HCEC 1CT (cell line): ENCODE measurements at regions not wholly inside any gene's neighbourhood (a gene's known extent, or its start where the extent isn't known, plus 50 kb on each side); places are given as distances from the start of the nearest gene placed in this dataset.

Experiments
- DNase-seq: peaks from one replicate; pipeline ENCODE4 v3.0.0-alpha.2; 2017

- no peak for DNase-seq
These were observed 412.7 kb downstream of the EFNA5 start for GRCh38 chr5:107257885-107258520.

- no peak for DNase-seq
These were observed 415.9 kb downstream of the EFNA5 start for GRCh38 chr5:107254902-107255234.

GRCh38 chr5:107254214-107254901 lies 416.4 kb downstream of the EFNA5 start:
- DNase-seq: no peak

GRCh38 chr5:107253246-107253645 lies 417.5 kb downstream of the EFNA5 start:
- no peak for DNase-seq

GRCh38 chr5:107251151-107251550 lies 419.6 kb downstream of the EFNA5 start:
- no peak for DNase-seq

- DNase-seq: peak; percentile 39
These were observed 422.6 kb downstream of the EFNA5 start for GRCh38 chr5:107248066-107248695.

- no peak for DNase-seq
These were observed 423.3 kb downstream of the EFNA5 start for GRCh38 chr5:107247427-107247826.

GRCh38 chr5:107243220-107243579 lies 427.5 kb downstream of the EFNA5 start:
- DNase-seq: no peak

- no peak for DNase-seq
These were observed 428.1 kb downstream of the EFNA5 start for GRCh38 chr5:107242411-107243219.

GRCh38 chr5:107241841-107242240 lies 428.9 kb downstream of the EFNA5 start:
- no peak for DNase-seq

GRCh38 chr5:107235167-107235566 lies 435.6 kb downstream of the EFNA5 start:
- DNase-seq: no peak

- no peak for DNase-seq
These were observed 437.9 kb downstream of the EFNA5 start for GRCh38 chr5:107232788-107233187.

GRCh38 chr5:107232293-107232692 lies 438.4 kb downstream of the EFNA5 start:
- DNase-seq: no peak

- DNase-seq: no peak
These were observed 439.5 kb downstream of the EFNA5 start for GRCh38 chr5:107231191-107231590.

GRCh38 chr5:107230367-107230766 lies 440.4 kb downstream of the EFNA5 start:
- no peak for DNase-seq

- DNase-seq: no peak
These were observed 442.5 kb downstream of the EFNA5 start for GRCh38 chr5:107228226-107228625.

GRCh38 chr5:107224272-107224671 lies 446.5 kb downstream of the EFNA5 start:
- DNase-seq: no peak

- no peak for DNase-seq
These were observed 447.7 kb downstream of the EFNA5 start for GRCh38 chr5:107223066-107223465.

GRCh38 chr5:107219993-107220392 lies 450.7 kb downstream of the EFNA5 start:
- no peak for DNase-seq

- DNase-seq: peak; percentile 19
These were observed 452.1 kb downstream of the EFNA5 start for GRCh38 chr5:107218457-107219193.

GRCh38 chr5:107217721-107218130 lies 453.0 kb downstream of the EFNA5 start:
- DNase-seq: no peak

GRCh38 chr5:107216587-107216986 lies 454.1 kb downstream of the EFNA5 start:
- no peak for DNase-seq

GRCh38 chr5:107215611-107216010 lies 455.1 kb downstream of the EFNA5 start:
- peak; percentile 8 for DNase-seq
